Esophagus squamous epithelium (tissue), 5 donors: ENCODE measurements at regions not wholly inside any gene's neighbourhood (a gene's known extent, or its start where the extent isn't known, plus 50 kb on each side); places are given as distances from the start of the nearest gene placed in this dataset.
"Not testable (repeated sequence)": the region's sequence is repeated elsewhere in the genome, so short reads cannot be mapped to it uniquely, and the experiment has no call there.

Experiments used
- DNase-seq: peaks from one replicate; lab custom pipeline; 2025; lab: John Stamatoyannopoulos, UW
- H3K27ac ChIP-seq, 4 donors: fragments of 200-600 bp; sonication (generic); one replicate each; pipeline ENCODE4 v1.5.1; 2016 to 2019; ENCODE audit warnings: mild to moderate bottlenecking in 1 of 4
- H3K27me3 ChIP-seq, 4 donors: fragments of 200-600 bp; sonication (generic); 1 replicate in 3 of 4; 2 replicates in 1 of 4; pipeline versions ENCODE4 v1.5.1 to v1.6.0; 2017 to 2021; ENCODE audit warnings: antibody characterized with exemption in 1 of 4
- H3K36me3 ChIP-seq, 3 donors: fragments of 200-600 bp; sonication (generic); one replicate each; pipeline ENCODE4 v1.5.1; 2016 to 2019
- H3K4me1 ChIP-seq, 3 donors: fragments of 200-600 bp; sonication (generic); one replicate each; pipeline ENCODE4 v1.5.1; 2017 to 2019
- H3K4me3 ChIP-seq, 4 donors: fragments of 200-600 bp; sonication (generic); 1 replicate in 3 of 4; 2 replicates in 1 of 4; pipeline ENCODE4 v1.5.1; 2016 to 2019; ENCODE audit warnings: mild to moderate bottlenecking in 2 of 4, moderate library complexity in 1 of 4
- H3K9me3 ChIP-seq, 3 donors: fragments of 200-600 bp; sonication (generic); one replicate each; pipeline ENCODE4 v1.5.1; 2016 to 2019
- CTCF ChIP-seq, 6 experiments: fragments of 450-650 bp in 4 of 6; fragments of 200-600 bp in 2 of 6; sonication (generic) in 2 of 6; IDR thresholded peaks; one replicate each; pipeline ENCODE4 v1.5.1; 2016 to 2019; ENCODE audit warnings: antibody characterized with exemption in 6 of 6, mild to moderate bottlenecking in 4 of 6, moderate library complexity in 4 of 6
- POLR2A ChIP-seq, 4 donors: fragments of 450-650 bp; IDR thresholded peaks; one replicate each; pipeline ENCODE4 v1.6.1; 2017; ENCODE audit warnings: antibody characterized with exemption in 4 of 4, mild to moderate bottlenecking in 4 of 4, moderate library complexity in 3 of 4
- WGBS, 2 donors: methylation state at CpG; one replicate each; pipeline ENCODE4 v1.1.5; 2018; 5-methylcytosine and 5-hydroxymethylcytosine counted together
- intact Hi-C: fragments of 100-400 bp; cut with DNase I; formaldehyde crosslinking; loops from one replicate; pipeline ENCODE4 v1.15.0; 2022
- donor health status: DM: yes; HTN: yes; CAD: no.

- no peaks in the 10 kb centered on the region for H3K4me1 ChIP-seq
- no peaks in the 10 kb centered on the region for H3K36me3 ChIP-seq
- WGBS, 2 donors, result 76 to 78% methylated on average over 1 of the region's 1 CpG
- no peak overlapping the region for H3K27ac ChIP-seq
- no peak for DNase-seq
- intact Hi-C loops, result no loop called here
- no peaks in the 10 kb centered on the region for H3K27me3 ChIP-seq
- H3K9me3 ChIP-seq, result peaks cover 0 to 5% (median 0%) of the 10 kb centered on the region in 3 donors
- TF ChIP-seq CTCF (IDR thresholded peaks at IDR 0.05) (no peak), POLR2A (IDR thresholded peaks at IDR 0.05) (no peak)
- H3K4me3 ChIP-seq, result no peak overlapping the region
Measured at GRCh38 chr9:102482776-102483175, 512.4 kb upstream of the CYLC2 start.

GRCh38 chr9:102479191-102479590, 515.9 kb upstream of the CYLC2 start:
- intact Hi-C loops, result no loop called here
- Histone ChIP-seq H3K27ac (no peak overlapping the region), H3K36me3 (no peaks in the 10 kb centered on the region), H3K4me3 (no peak overlapping the region), H3K27me3 (no peaks in the 10 kb centered on the region), H3K4me1 (no peaks in the 10 kb centered on the region), H3K9me3 (peaks cover 0 to 5% (median 0%) of the 10 kb centered on the region in 3 donors)
- no peak for TF ChIP-seq CTCF (IDR thresholded peaks at IDR 0.05)
- TF ChIP-seq POLR2A (IDR thresholded peaks at IDR 0.05), result no peak
- DNase-seq, result no peak
- WGBS, 2 donors, result 47 to 55% methylated on average over 3 of the region's 3 CpGs

- DNase-seq, result no peak
- H3K27ac ChIP-seq, result no peak overlapping the region
- 60% methylated on average over 2 of the region's 2 CpGs for WGBS, 2 donors
- no peaks in the 10 kb centered on the region for H3K4me1 ChIP-seq
- intact Hi-C loops, result no loop called here
- TF ChIP-seq POLR2A (IDR thresholded peaks at IDR 0.05), result no peak
- TF ChIP-seq CTCF (IDR thresholded peaks at IDR 0.05), result no peak
- peaks cover 0 to under 1% (median 0%) of the 10 kb centered on the region in 3 donors for H3K9me3 ChIP-seq
- no peak overlapping the region for H3K4me3 ChIP-seq
- H3K36me3 ChIP-seq, result no peaks in the 10 kb centered on the region
- H3K27me3 ChIP-seq, result no peaks in the 10 kb centered on the region
Measured at GRCh38 chr9:102474357-102474756, 520.8 kb upstream of the CYLC2 start.

- H3K27ac ChIP-seq, intact Hi-C loops, H3K4me3 ChIP-seq, DNase-seq, H3K36me3 ChIP-seq, H3K4me1 ChIP-seq, H3K9me3 ChIP-seq, H3K27me3 ChIP-seq: not testable (repeated sequence)
- 89 to 94% methylated on average over 5 to 7 of the region's 7 CpGs for WGBS, 2 donors
Measured at GRCh38 chr9:102469430-102469829, 525.7 kb upstream of the CYLC2 start.

- Histone ChIP-seq H3K9me3 (peaks cover 0 to 4% (median 0%) of the 10 kb centered on the region in 3 donors), H3K4me1 (no peaks in the 10 kb centered on the region), H3K36me3 (no peaks in the 10 kb centered on the region), H3K27me3 (no peaks in the 10 kb centered on the region), H3K27ac (no peak overlapping the region), H3K4me3 (no peak overlapping the region)
- intact Hi-C loops, result no loop called here
- no CpG with 5 or more reads among the region's 2 CpGs for whole genome bisulfite sequencing, 2 donors
- DNase-seq, result no peak
- no peak for TF ChIP-seq POLR2A (IDR thresholded peaks at IDR 0.05)
- no peak for TF ChIP-seq CTCF (IDR thresholded peaks at IDR 0.05)
Measured at GRCh38 chr9:102461156-102461819, 533.8 kb upstream of the CYLC2 start.
